SU-DHL-6 (cell line): ENCODE measurements at regions not wholly inside any gene's neighbourhood (a gene's known extent, or its start where the extent isn't known, plus 50 kb on each side); places are given as distances from the start of the nearest gene placed in this dataset.

Source experiments
- H2AFZ ChIP-seq: fragments of 200-600 bp; sonication (generic); 2 replicates; pipeline ENCODE4 v1.6.1; 2014; ENCODE audit warnings: low read depth, mild to moderate bottlenecking, moderate library complexity, mixed read lengths, antibody characterized with exemption, low read length; ENCODE audit not compliant: severe bottlenecking
- H3F3A ChIP-seq: fragments of 200-600 bp; shearing (Covaris generic); 2 replicates; pipeline ENCODE4 v1.6.0; 2016; ENCODE audit warnings: antibody characterized with exemption, mild to moderate bottlenecking; ENCODE audit not compliant: insufficient read depth
- H3K27ac ChIP-seq: fragments of 200-600 bp; sonication (generic); 2 replicates; pipeline ENCODE4 v1.5.1; 2016; ENCODE audit warnings: low read depth, mild to moderate bottlenecking, low read length, moderate library complexity, mixed read lengths
- H3K27me3 ChIP-seq: fragments of 200-600 bp; sonication (generic), shearing (Covaris generic); 2 replicates; pipeline ENCODE4 v1.6.0; 2014; ENCODE audit warnings: mild to moderate bottlenecking, low read length
- H3K36me3 ChIP-seq: fragments of 200-600 bp; sonication (generic); 2 replicates; pipeline ENCODE4 v1.6.1; 2014; ENCODE audit warnings: mild to moderate bottlenecking, low read length, mixed read lengths
- H3K4me2 ChIP-seq: fragments of 300-600, 200-600 bp; shearing (Covaris generic), sonication (generic); 2 replicates; pipeline ENCODE4 v1.6.0; 2014; ENCODE audit warnings: low read length, low read depth, mild to moderate bottlenecking; ENCODE audit not compliant: poor library complexity, severe bottlenecking
- H3K4me3 ChIP-seq: fragments of 200-600 bp; sonication (generic); 2 replicates; pipeline ENCODE4 v1.5.1; 2014; ENCODE audit warnings: antibody characterized with exemption, low read length, mild to moderate bottlenecking, mixed read lengths; ENCODE audit not compliant: insufficient read depth, poor library complexity, severe bottlenecking
- H3K79me2 ChIP-seq: fragments of 200-600 bp; sonication (generic); 2 replicates; pipeline ENCODE4 v1.6.1; 2014; ENCODE audit warnings: mild to moderate bottlenecking, low read length, moderate library complexity; ENCODE audit not compliant: insufficient read depth
- H3K9ac ChIP-seq: fragments of 200-600 bp; sonication (generic); 2 replicates; pipeline ENCODE4 v1.7.0; 2014; ENCODE audit warnings: mild to moderate bottlenecking, low read length
- H3K9me2 ChIP-seq: fragments of 200-600 bp; sonication (generic); replicated peaks from 2 replicates; pipeline ENCODE4 v1.6.1; 2014; ENCODE audit warnings: low read length; ENCODE audit not compliant: insufficient read depth
- H3K9me3 ChIP-seq: fragments of 200-600 bp; sonication (generic); 2 replicates; pipeline ENCODE4 v1.6.1; 2014; ENCODE audit warnings: low read length, mixed read lengths; ENCODE audit not compliant: insufficient read depth
- H4K20me1 ChIP-seq: fragments of 200-600 bp; sonication (generic); 2 replicates; pipeline ENCODE4 v1.6.1; 2014; ENCODE audit warnings: low read depth, mild to moderate bottlenecking, antibody characterized with exemption, low read length, moderate library complexity, mixed read lengths
- EZH2phosphoT487 ChIP-seq: fragments of 200-600 bp; sonication (generic), shearing (Covaris generic); conservative IDR thresholded peaks from 2 replicates; pipeline ENCODE4 v1.6.1; 2018; ENCODE audit warnings: mild to moderate bottlenecking, antibody characterized with exemption, low read length, moderate library complexity, mixed read lengths
- TF ChIP-seq, protein P1 (sequence below): fragments of 200-600 bp; sonication (generic); IDR thresholded peaks from one replicate; pipeline ENCODE4 v1.5.1; 2017; ENCODE audit warnings: antibody characterized with exemption, mild to moderate bottlenecking, low read length, moderate library complexity; ENCODE audit not compliant: insufficient read depth, poor library complexity, severe bottlenecking

DNA sequence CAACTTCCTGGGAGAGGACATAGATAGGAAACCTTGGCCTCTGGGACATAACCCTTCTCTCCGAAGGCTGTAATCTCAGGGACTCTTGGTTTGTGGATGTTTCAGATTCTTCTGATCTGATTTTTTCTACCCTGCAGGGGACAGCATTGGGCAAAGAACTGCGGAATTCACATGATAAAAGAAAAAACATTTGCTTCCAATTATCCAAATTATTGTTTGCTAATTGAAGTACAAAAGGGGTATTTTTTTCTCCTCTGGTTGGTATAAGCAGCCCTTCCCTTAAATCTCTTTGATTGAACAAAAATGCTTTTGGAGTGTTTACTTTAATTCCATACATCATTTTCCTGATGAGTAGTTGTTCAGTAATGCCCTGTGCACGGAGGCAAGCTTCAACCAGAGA lies 251.7 kb upstream of the IRX3 start:
- Histone ChIP-seq H3K9me2 (no peaks in the 10 kb centered on the region), H3K27me3 (no peaks in the 10 kb centered on the region), H3K27ac (no peak overlapping the region), H2AFZ (no peak overlapping the region), H3K9me3 (no peaks in the 10 kb centered on the region), H3K4me2 (no peak overlapping the region), H3K9ac (no peak overlapping the region), H3F3A (no peaks in the 10 kb centered on the region), H4K20me1 (no peaks in the 10 kb centered on the region), H3K79me2 (no peaks in the 10 kb centered on the region), H3K36me3 (no peaks in the 10 kb centered on the region), H3K4me3 (no peak overlapping the region)
- TF ChIP-seq EZH2phosphoT487 = no peak
- TF ChIP-seq, protein P1, sequence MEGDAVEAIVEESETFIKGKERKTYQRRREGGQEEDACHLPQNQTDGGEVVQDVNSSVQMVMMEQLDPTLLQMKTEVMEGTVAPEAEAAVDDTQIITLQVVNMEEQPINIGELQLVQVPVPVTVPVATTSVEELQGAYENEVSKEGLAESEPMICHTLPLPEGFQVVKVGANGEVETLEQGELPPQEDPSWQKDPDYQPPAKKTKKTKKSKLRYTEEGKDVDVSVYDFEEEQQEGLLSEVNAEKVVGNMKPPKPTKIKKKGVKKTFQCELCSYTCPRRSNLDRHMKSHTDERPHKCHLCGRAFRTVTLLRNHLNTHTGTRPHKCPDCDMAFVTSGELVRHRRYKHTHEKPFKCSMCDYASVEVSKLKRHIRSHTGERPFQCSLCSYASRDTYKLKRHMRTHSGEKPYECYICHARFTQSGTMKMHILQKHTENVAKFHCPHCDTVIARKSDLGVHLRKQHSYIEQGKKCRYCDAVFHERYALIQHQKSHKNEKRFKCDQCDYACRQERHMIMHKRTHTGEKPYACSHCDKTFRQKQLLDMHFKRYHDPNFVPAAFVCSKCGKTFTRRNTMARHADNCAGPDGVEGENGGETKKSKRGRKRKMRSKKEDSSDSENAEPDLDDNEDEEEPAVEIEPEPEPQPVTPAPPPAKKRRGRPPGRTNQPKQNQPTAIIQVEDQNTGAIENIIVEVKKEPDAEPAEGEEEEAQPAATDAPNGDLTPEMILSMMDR = no peak

- Histone ChIP-seq H3K4me3 (no peak overlapping the region), H4K20me1 (no peaks in the 10 kb centered on the region), H3K4me2 (no peak overlapping the region), H3K27ac (no peak overlapping the region), H3K36me3 (no peaks in the 10 kb centered on the region), H3K9me2 (no peaks in the 10 kb centered on the region), H3K27me3 (no peaks in the 10 kb centered on the region), H3F3A (no peaks in the 10 kb centered on the region), H3K9me3 (no peaks in the 10 kb centered on the region), H3K79me2 (no peaks in the 10 kb centered on the region), H2AFZ (no peak overlapping the region), H3K9ac (no peak overlapping the region)
- TF ChIP-seq EZH2phosphoT487 = no peak
- TF ChIP-seq, protein P1 = no peak
Observed at GRCh38 chr16:54533856-54534490, 247.4 kb upstream of the IRX3 start.

DNA sequence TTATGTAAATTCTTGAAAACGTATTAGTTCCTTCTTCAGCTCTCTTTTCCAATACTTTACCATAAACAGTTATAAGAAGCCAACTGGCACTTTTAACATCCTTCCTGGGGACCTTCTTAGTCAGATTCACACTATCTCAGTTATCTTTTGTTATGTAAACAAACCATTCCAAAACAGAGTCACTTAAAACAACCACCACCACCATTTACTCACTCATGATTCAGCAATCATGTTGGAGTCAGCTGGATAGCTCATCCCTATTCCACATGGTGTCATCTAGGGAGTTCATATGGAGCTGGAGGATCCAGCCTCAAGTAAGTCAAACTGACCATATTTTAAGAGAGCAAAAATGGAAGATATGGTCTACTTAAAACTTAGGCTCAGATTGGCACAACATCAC lies 240.3 kb upstream of the IRX3 start:
- Histone ChIP-seq H3K9ac (no peak overlapping the region), H3K36me3 (no peaks in the 10 kb centered on the region), H3K27me3 (no peaks in the 10 kb centered on the region; the same call in 1 of the 2 replicates), H3K4me2 (no peak overlapping the region), H3K4me3 (no peak overlapping the region), H2AFZ (no peak overlapping the region), H3K9me2 (no peaks in the 10 kb centered on the region), H3K27ac (no peak overlapping the region), H3F3A (no peaks in the 10 kb centered on the region), H3K9me3 (no peaks in the 10 kb centered on the region), H3K79me2 (no peaks in the 10 kb centered on the region), H4K20me1 (no peaks in the 10 kb centered on the region)
- no peak for TF ChIP-seq EZH2phosphoT487
- TF ChIP-seq, protein P1 = no peak
